Activated CD4-positive, alpha-beta T cell treated with anti-CD3 and anti-CD28 coated beads for 1 hour (primary cell): ENCODE measurements at regions not wholly inside any gene's neighbourhood (a gene's known extent, or its start where the extent isn't known, plus 50 kb on each side); places are given as distances from the start of the nearest gene placed in this dataset.
"Not testable (repeated sequence)": the region's sequence is repeated elsewhere in the genome, so short reads cannot be mapped to it uniquely, and the experiment has no call there.

Source experiments
- DNase-seq: peaks from one replicate; pipeline ENCODE4 v3.0.0-alpha.2; 2020

DNA sequence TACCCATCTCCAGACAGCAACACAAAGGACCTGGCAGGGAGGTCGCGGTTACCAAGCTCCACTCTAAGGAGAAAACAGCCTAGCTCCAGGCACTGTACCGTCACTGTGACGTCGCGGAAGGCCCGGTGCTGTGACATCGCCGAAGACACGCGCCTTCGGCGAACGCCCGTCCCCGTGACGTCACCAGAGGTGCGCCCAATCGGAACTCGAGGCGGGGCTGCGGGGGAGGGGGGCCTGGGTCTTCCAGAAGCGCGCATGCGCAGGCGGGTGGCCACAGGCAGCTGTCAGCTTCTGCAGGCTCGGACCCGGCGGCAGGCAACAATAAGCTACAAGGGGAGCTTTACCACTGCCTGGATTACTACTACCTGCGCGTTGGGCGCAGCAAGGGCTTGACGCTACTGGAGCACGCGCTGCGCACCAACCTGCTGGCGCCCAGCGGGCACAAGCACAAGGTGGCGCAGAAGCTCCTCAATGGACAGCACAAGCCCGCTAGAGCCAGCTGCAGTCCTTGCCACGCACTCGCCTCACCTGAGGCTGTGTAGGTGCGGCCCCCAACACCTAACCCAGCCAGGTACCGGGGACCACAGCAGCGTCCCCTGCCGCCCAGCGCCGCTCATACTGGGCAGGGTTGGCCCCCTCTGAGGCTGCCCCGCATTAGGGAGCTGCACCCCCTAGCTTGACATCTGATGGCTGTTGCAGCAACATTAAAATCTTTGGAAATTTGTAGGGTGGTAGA is 208.4 kb downstream of the TPST1 start:
- peak; percentile 77 for DNase-seq

DNA sequence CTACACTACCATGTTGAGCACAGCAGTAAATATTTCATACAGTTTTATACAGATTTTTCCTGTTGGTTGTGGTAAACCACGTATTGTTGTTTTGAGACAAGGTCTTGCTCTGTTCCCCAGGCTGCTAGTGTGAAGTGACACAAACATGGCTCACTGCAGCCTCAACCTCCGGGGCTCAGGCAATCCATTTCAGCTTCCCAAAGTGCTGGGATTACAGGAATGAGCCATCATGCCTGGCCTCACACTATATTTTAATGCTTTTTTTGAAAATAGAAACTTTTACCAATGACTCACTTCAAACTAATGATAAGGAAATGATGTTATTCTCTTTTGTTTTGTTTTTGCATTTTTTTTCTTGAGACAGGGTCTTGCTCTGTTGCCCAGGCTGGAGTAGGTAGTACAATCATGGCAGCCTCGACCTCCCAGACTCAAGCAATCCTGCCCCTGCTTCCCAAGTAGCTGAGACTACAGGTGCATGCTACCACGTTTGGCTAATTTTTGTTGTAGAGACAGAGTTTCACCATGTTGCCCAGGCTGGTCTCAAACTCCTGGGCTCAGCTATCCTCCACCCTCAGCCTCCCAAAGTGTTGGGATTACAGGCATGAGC is 210.6 kb downstream of the TPST1 start:
- DNase-seq: no peak

DNA sequence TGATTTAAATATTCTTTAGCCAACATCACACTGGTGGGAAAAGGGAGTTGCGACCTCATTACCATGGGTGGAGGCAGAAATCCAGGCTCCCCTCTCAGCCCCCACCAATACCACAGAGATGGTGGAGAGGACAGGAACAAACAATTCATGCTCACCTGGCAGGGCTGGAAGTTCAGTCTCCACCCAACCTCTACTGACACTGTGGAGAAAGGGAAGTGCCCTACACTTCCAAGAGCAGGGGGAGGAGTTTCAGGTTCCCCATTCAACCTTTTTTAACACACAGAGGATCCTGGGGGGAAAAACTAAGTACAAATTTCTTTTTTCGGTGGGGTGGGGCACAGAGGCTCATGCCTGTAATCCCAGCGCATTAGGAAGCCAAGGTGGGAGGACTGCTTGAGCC is 210.1 kb upstream of the KCTD7 start:
- no peak for DNase-seq

DNA sequence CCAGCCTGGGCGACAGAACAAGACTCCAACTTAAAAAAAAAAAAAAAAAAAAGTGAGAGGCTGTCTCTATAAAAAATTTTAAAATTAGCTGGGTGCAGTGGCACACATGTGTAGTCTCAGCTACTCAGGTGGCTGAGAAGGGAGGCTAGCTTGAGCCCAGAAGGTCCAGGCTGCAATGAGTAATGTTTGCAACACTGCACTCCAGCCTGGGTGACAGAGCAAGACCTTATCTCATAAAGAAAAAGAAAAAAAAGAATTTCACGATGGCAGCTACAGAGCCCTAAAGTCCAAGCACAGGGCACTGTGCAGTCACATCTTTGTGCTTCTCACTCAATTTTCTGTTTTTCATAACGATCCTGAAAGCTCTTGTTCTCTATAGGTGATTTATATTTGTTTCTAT is 209.5 kb upstream of the KCTD7 start:
- DNase-seq: no peak

DNA sequence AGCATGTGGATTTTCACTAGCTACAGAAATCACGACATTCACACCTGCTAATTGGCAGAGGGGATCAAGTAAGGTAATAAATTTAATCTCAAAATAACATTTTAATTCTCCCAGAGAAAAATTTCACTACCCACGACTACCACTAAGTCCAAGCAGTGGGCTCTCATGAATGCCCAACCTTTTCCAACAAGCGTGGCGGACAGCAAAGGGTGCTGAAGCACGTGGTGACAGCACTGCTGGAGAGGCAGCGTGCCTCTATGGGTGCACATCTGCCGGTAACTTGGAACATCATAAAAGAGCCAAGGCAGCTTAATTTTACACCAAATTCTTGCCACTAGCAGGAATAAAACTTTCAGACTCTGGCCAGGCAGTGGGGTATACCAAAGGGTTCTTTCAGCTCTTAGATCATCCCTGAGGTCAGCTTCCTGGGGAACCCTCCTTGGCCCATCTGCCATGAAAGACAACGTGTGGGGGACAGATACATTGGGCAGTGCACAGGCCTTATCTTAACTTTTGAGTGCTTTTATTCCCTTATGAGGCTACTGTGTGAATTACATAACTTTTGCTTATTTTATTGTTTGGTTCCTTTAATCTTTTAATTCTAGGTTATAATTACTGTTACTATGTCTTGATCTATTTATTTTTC is 206.7 kb upstream of the KCTD7 start:
- no peak for DNase-seq

DNA sequence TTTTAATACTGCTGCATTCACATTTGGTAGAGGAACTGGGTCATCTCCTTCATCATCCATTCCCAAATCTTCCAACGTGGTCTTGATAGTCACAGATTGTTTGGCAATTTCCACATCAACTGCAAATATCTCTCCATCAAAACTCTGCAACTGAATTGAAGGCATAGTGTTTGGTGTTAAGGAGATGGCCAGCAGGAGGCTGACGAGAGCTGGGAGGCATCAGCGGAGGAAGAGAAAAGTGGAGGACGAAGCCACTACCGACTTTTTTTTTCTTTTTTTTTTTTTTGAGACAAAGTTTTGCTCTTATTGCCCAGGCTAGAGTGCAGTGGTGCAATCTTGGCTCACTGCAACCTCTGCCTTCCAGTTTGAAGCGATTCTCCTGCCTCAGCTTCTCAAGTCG is 205.0 kb upstream of the KCTD7 start:
- DNase-seq: no peak

DNA sequence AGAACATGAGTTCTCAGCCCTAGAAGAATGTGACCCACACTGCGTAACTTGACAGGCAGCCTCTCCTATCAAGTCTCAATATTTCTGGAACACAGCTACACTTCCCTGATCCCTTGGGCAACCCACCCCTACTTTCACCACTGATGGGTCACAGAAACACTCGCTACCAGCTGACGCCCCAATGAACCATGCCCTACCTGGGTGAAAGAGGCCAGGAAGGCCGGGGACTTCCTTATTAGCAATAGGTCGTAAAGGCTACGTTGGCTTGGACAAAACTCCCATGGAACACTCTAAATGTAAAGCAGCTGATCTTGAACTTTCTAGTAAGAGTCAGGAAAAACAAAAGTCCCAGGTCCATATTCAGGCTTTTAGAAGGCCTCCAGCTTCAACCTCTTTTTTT is 202.3 kb upstream of the KCTD7 start:
- DNase-seq: no peak

DNA sequence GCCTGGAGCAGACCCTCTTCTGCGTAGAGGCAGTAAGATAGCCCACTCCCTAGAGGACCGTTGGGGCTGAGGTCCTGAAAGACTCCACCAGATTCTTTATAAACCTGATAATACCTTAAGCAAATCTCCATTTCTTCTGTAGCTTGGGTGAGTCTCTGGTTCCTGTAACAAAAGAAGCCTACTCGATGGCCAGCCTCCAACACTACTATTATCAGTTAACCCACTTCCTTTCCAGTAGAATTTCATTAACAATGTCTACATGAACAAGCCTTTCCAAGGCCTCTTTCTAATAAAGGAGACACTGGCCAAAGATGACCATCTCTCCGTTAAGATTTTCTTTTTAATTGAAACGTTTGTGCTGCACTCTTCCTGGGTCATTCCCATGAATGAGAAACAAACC is 201.7 kb upstream of the KCTD7 start:
- DNase-seq: no peak

DNA sequence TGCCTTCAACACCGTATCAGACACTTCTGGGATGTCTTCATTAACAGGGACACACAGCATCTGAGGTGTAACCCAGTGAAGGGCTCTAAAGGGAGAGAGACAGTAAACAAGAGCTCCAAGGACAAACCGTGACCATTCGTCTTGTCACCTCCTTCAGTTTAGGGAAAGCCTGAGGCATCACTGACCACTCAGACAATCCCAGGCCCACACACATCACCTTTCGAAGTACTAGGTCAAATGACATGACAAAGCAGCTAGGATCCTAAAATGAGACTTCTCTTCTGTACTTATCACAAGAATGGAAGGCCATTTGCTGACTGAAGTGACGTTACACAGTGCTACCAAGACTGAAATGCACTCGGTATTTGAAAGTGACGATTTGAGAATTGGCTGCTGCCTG is 200.7 kb upstream of the KCTD7 start:
- no peak for DNase-seq

DNA sequence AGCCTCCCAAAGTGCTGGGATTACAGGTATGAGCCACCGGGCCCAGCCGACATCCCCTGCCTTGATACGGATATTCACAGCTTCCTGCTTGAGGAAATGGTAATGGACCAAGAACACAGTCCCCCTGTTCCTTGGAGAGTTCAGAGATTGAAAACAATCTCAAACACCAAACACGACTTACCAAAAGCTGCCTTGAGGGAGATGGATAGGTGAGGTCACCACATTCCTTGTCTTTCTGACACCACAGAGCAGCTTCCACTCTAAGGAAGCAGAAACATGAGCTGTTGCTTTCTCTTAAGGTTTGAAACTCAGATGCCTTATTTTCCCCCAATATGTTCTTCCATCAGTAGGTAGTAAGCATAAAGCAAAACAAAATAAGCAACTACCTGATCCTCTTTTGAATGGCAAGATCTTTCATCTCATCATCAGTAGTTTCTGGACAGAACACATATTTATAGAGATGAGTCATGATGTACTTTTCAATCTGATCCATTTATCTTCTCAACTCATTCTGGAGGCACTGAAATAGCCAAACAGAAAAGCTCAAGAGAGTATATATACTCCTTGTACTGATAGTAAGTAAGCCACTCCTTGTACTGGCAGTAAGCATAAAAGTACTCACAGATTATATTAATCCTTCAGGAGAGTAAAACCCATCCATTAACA is 199.1 kb upstream of the KCTD7 start:
- DNase-seq: no peak

DNA sequence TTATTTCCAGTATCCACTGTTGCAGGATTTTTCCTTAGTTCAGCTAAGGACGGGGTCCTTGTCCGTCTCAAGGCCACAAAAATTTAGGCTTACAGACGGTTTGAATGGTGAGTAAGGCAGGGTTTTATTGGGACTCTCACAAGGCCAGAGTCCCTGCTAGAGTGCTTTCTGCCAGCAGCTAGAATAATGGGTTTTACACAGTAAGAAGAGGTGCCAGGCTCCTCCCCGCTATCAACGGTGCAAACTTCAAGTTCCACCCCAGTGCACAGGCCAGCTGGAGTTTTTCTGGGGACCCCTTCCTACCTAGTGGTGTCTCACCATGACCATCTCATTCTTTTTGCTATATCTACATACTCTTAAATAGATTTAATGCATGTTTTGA is 198.5 kb upstream of the KCTD7 start:
- DNase-seq: no peak

DNA sequence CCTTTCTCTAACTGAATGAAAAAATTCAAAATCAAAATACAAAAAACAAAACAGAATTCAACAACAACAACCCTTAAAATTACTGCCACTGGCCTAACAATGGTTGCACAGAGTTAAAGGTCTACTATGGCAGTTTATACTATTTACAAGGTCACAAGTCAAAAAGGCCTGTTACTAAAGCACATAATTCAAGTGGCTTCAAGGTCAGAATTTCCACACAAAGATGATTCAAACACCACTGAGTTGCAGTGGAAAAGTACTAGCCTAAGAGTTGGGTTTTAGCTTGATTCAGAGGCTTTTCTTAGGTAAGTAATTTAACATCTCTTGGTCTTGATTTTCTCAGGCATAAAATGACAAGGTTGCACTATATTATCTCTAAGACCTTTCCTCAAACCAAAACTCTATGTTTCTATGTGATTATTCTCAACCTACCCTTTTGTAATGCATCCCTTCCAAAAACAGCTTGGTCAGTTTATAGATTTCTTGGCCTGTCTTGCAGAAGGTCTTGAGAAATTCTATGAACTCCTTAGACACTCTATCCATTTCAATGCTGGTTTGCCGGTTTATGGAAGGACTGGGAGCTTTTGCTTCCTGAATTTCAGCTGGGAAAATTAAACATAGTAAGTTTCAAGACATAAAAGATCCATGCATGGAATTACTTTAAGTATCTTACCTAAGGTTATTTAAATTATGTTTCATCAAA is 189.8 kb upstream of the KCTD7 start:
- DNase-seq: not testable (repeated sequence)

DNA sequence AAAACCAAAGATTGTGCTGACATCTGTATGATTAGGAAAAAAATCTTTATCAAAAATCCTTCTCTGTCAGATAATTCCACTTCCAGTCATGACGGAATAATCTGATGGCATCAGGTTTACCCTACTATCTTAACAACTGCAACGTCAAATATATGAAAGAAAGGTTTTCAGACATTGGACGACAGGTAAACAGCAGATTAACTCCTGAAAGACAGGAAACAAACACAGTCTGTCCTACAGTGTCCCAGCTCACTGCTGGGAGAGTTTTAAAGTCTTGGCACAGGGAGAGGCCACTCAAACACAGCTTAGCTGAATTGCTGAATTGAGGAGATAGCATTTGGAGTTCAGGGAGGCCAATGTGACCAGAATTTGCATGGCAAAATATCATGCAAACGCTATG is 186.3 kb upstream of the KCTD7 start:
- DNase-seq: no peak

DNA sequence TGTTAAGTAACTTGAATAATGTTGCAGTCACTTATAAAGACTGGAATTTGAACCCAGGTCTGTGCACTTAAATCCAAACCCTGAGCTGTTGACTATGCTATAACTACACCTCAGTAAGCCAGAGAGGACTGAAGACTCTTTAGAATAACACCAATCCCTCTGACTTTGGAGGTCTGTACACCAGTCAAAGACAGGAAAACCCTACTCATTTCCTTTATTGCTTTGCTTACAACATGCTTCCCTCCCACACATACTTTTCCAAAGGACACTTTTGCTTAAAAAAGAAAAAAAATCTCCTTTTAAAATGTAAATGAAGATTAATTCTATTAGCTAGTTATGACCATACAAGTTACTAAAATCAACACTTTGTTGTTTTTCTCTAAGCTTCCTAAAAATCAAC is 184.7 kb upstream of the KCTD7 start:
- DNase-seq: no peak

DNA sequence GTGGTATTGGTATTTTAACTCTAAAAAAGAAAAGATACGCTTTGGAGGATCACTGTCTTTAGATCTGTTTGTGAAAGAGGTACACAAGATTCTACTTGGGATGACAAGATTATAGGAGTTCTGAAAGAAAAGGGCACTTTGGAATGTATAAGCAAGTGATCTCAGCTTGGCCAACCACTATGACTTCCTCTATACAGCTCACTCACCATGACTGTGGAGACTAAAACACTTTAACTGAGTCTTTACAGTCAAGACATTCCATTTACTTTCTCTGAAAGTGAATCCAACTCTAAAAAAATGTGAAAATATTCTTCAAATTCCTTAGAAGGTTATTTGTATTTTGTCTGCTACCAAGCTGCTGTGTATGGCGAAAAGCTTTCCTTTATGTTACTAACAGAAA is 181.7 kb upstream of the KCTD7 start:
- not testable (repeated sequence) for DNase-seq

DNA sequence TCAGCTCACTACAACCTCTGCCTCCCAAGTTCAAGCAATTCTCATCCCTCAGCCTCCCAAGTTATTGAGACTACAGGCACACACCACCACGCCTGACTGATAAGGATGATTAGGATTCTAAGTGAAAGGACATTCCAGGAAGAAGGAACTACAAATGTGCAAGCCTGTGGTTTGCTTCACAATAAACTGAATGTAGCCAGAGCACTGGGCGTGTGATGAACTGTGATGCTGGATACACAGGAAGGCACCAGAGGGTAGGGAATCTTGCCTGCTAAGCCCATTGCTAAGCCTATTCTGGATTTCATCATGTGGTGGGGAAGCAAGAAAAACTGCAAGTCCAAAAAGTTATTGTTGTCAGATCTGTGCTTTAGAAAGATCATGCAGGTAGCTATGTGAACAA is 177.9 kb upstream of the KCTD7 start:
- DNase-seq: not testable (repeated sequence)

DNA sequence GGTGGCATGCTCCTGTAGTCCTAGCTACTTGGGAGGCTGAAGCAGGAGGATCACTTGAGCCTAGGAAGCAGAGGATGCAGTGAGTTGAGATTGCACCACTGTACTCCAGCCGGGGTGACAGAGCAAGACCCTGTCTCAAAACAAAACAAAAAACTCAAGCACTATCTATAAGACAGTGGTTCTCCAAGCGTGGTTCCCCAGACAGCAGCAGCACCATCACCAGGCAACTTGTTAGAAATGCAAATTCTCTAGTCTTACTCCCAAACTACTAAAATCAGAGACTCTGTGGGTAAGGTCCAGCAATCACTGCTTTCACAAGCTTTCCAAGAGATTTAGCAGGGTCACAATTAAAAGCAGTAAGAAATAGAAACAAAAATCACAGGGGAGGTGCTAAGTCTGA is 177.0 kb upstream of the KCTD7 start:
- not testable (repeated sequence) for DNase-seq

DNA sequence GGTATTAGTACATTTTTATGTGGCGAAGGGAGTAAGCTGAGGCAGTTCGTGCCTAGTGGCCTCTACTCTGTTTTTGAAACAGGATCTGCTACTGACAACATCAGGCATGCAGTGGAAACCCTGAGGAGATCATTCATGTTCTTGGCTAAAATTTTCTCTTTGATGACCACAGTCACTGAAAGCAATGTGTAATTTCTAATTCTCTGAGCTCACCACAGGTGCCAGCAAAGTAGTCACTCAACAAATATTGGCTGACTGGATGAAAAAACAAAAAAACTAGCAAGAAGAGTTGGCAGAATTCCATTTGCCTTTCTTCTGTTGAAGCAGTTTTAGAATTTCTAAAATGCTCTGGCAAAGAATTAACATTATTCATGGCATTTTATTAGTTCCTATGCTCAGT is 176.5 kb upstream of the KCTD7 start:
- no peak for DNase-seq

DNA sequence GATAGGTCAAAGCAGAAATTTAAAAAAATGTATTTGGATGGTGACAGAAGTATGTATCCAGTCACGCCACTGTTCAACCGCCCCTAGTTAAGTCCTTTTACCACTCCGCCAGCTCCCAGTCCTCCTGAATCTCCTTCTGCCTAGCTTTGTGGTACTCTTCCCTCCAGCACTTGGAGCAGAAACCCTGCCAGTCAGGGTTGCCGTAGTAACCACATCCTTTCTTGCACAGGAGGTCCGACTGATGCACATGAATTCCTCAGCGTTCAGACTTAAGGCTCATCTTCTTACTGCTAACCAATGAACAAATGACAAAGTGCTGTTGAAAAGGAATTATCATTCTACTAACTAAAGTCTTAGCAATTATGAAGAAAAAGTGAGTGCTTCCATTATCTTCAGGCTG is 175.3 kb upstream of the KCTD7 start:
- no peak for DNase-seq

DNA sequence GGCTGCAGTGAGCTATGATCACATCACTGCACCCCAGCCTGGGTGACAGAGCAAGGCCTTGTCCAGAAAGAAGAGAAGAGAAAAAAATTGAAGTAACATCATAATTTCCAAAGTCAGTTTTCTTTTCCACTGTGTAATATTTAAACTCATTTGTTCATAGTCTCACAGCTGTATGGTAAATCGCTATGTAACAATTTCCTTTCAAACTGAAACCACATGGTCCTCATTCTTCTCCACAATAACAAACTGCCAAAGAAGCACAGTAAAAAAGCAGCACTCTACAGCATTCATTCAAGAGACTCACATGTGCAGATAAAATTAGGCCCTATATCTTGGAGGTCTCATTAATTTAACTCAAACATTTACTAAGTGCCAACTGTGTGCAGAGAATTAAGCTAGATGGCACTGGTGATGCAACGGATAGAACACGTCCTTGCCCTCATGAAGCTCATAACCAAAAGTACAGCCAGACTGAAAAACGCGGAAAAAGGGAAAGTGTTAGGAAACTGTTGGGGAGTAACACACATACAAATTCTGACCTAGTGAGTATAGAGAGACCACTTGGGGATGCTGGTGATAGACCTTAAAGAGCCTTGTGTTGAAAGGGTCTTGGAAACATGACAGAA is 174.0 kb upstream of the KCTD7 start:
- DNase-seq: no peak

DNA sequence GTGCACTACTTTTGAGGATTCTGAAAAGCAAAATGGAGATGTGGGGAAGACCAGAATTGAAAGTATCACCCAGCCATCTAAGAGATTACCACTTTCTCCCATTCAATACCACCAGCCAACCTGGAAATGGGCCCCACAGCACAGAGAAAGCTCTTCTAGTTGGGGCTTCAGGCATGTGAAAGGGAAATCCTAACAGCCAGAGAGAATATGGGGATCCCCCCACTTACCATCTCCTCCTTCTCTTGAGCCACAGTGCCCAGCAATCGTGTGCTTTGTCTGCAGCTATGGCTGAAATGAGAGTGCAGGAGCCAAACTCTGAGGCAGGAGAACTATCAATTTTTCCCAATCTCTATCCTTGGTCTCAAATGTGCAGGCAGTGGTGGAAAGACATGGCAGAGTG is 173.2 kb upstream of the KCTD7 start:
- not testable (repeated sequence) for DNase-seq

DNA sequence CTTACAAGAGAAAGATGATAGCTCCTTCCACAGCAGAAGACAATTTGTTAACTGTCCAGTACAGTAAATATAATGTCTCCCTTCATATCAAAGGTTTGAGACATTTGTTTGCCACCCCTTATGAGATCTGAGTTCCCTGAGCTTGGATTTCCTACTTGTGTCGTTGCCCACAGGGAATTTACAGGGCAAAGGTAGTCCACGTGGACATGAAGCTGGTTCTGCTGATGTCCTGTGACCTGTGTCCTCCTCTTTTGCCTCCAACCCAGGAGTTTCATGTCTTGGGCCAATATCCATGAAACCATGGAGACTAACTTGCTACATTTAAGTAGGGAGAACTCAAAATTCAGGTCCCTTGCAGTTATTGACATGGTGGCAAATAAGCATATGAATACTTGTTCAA is 172.2 kb upstream of the KCTD7 start:
- DNase-seq: not testable (repeated sequence)

DNA sequence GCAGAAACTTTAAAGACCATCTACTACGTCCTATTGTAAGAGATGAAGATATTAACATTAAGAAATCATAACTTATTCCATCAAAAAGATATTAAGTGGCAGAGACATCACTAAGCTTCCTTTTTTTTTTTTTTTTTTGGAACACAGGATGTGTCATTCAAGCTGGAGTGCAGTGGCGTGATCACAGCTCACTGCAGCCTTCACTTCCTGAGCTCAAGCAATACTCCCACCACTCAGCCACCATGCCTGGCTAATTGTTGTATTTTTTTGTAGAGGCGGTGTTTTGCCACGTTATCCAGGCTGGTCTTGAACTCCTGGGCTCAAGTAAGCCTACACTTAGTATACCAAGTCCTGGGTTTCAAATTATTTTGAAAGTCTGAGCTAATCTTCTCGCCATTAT is 169.7 kb upstream of the KCTD7 start:
- DNase-seq: not testable (repeated sequence)
